DOHH2 (cell line): ENCODE measurements at regions not wholly inside any gene's neighbourhood (a gene's known extent, or its start where the extent isn't known, plus 50 kb on each side); places are given as distances from the start of the nearest gene placed in this dataset.

Experiments
- H3F3A ChIP-seq: fragments of 200-600 bp; sonication (generic), shearing (Covaris generic); 2 replicates; pipeline ENCODE4 v1.6.0; 2016; ENCODE audit warnings: antibody characterized with exemption, mild to moderate bottlenecking; ENCODE audit not compliant: control insufficient read depth, insufficient read depth
- H3K27ac ChIP-seq: fragments of 200-600 bp; sonication (generic); 2 replicates; pipeline ENCODE4 v1.5.1; 2014; ENCODE audit warnings: low read depth, mild to moderate bottlenecking, low read length, moderate library complexity
- H3K27me3 ChIP-seq: fragments of 200-600 bp; sonication (generic); 2 replicates; pipeline ENCODE4 v1.6.1; 2014; ENCODE audit warnings: mild to moderate bottlenecking, low read length, mixed read lengths; ENCODE audit not compliant: control insufficient read depth
- H3K36me3 ChIP-seq: fragments of 200-600 bp; sonication (generic); 2 replicates; pipeline ENCODE4 v1.6.1; 2014; ENCODE audit warnings: mild to moderate bottlenecking, low read length, moderate library complexity, mixed read lengths; ENCODE audit not compliant: control insufficient read depth
- H3K4me1 ChIP-seq: fragments of 200-600 bp; sonication (generic); 2 replicates; pipeline ENCODE4 v1.6.1; 2014; ENCODE audit warnings: mild to moderate bottlenecking, low read length, mixed read lengths; ENCODE audit not compliant: control insufficient read depth
- H3K4me2 ChIP-seq: fragments of 200-600 bp; sonication (generic); 2 replicates; pipeline ENCODE4 v1.6.0; 2014; ENCODE audit warnings: mild to moderate bottlenecking, low read length, moderate library complexity
- H3K4me3 ChIP-seq: fragments of 200-600 bp; sonication (generic); 2 replicates; pipeline ENCODE4 v1.5.1; 2014; ENCODE audit warnings: mild to moderate bottlenecking, low read length, mixed read lengths
- H3K79me2 ChIP-seq: fragments of 200-600 bp; sonication (generic); 2 replicates; pipeline ENCODE4 v1.6.1; 2014; ENCODE audit warnings: mild to moderate bottlenecking, low read length, mixed read lengths; ENCODE audit not compliant: control insufficient read depth
- H3K9me2 ChIP-seq: fragments of 200-600 bp; sonication (generic); replicated peaks from 2 replicates; pipeline ENCODE4 v1.6.1; 2014; ENCODE audit warnings: mild to moderate bottlenecking, low read length, mixed read lengths; ENCODE audit not compliant: control insufficient read depth
- H3K9me3 ChIP-seq: fragments of 200-600 bp; sonication (generic); 2 replicates; pipeline ENCODE4 v1.6.1; 2014; ENCODE audit warnings: antibody characterized with exemption, low read length, mixed read lengths; ENCODE audit not compliant: control insufficient read depth, insufficient read depth
- H4K20me1 ChIP-seq: fragments of 200-600 bp; sonication (generic); 2 replicates; pipeline ENCODE4 v1.6.0; 2014; ENCODE audit warnings: low read depth, mild to moderate bottlenecking, antibody characterized with exemption, low read length, moderate library complexity; ENCODE audit not compliant: control insufficient read depth, insufficient read depth
- EZH2phosphoT487 ChIP-seq: fragments of 200-600 bp; sonication (generic); IDR thresholded peaks from 2 replicates; pipeline ENCODE4 v1.6.1; 2017; ENCODE audit warnings: borderline replicate concordance, mild to moderate bottlenecking, antibody characterized with exemption, low read length, moderate library complexity, mixed read lengths
- TF ChIP-seq, protein P1 (sequence below): fragments of 200-600 bp; sonication (generic); IDR thresholded peaks from one replicate; pipeline ENCODE4 v1.5.1; 2014; ENCODE audit warnings: antibody characterized with exemption, mild to moderate bottlenecking, low read depth, low read length; ENCODE audit not compliant: poor library complexity, severe bottlenecking

DNA sequence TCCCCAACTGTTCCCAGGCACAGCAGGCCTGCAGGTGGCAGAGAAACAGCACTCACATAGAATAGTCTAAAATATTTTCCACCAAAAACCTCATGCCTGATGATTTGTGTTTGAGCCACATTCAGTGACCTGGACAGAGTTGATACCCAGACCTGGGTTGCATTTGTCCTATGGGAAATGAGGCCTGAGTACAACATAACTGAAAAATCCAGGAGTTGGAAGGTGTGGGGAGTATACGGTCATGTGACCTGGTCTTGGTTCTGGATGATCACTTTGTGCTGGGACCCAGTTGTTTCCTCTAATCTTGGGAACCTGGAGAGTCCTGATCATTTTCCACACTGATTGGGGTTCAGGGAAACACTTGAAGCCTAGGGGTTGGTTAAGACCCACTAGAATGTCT, 200.3 kb upstream of the MPHOSPH6 start:
- Histone ChIP-seq H3K4me3 (no peak overlapping the region), H3K9me3 (no peaks in the 10 kb centered on the region), H3K79me2 (no peaks in the 10 kb centered on the region), H3F3A (no peaks in the 10 kb centered on the region), H3K27ac (no peak overlapping the region), H3K9me2 (no peaks in the 10 kb centered on the region), H3K36me3 (no peaks in the 10 kb centered on the region), H3K4me2 (no peak overlapping the region), H3K4me1 (no peaks in the 10 kb centered on the region), H4K20me1 (no peaks in the 10 kb centered on the region), H3K27me3 (no peaks in the 10 kb centered on the region)
- TF ChIP-seq, protein P1, sequence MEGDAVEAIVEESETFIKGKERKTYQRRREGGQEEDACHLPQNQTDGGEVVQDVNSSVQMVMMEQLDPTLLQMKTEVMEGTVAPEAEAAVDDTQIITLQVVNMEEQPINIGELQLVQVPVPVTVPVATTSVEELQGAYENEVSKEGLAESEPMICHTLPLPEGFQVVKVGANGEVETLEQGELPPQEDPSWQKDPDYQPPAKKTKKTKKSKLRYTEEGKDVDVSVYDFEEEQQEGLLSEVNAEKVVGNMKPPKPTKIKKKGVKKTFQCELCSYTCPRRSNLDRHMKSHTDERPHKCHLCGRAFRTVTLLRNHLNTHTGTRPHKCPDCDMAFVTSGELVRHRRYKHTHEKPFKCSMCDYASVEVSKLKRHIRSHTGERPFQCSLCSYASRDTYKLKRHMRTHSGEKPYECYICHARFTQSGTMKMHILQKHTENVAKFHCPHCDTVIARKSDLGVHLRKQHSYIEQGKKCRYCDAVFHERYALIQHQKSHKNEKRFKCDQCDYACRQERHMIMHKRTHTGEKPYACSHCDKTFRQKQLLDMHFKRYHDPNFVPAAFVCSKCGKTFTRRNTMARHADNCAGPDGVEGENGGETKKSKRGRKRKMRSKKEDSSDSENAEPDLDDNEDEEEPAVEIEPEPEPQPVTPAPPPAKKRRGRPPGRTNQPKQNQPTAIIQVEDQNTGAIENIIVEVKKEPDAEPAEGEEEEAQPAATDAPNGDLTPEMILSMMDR, result no peak
- TF ChIP-seq EZH2phosphoT487, result no peak

- H4K20me1 ChIP-seq, result no peaks in the 10 kb centered on the region
Measured at GRCh38 chr16:82368041-82368440, 198.0 kb upstream of the MPHOSPH6 start.

DNA sequence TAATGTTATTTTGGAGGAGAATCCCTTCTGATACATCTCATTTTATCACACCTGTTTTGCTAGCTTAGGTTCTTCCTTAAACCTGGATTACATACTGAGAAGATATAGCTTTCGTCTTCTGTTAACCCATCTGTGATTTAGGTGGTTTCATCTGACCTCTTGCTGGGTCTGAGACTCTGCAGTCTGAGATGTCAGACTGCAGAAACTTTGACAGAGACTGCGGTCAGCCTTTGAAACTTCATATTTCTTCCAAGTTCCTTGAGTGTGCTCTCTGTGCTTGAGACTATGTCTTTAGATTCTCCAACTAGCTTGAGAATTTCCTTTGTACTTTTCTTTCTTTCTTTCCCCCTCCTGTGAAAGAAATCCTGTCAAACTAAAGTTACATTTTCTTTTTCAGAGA, 196.4 kb upstream of the MPHOSPH6 start:
- Histone ChIP-seq H3K9me3 (no peaks in the 10 kb centered on the region), H3K36me3 (no peaks in the 10 kb centered on the region), H3K9me2 (no peaks in the 10 kb centered on the region), H3K4me3 (no peak overlapping the region), H3K4me1 (no peaks in the 10 kb centered on the region), H3K4me2 (no peak overlapping the region), H4K20me1 (no peaks in the 10 kb centered on the region), H3K79me2 (no peaks in the 10 kb centered on the region), H3K27me3 (peaks cover 4% of the 10 kb centered on the region; the same call in 1 of the 2 replicates), H3F3A (no peaks in the 10 kb centered on the region), H3K27ac (no peak overlapping the region)
- no peak for TF ChIP-seq EZH2phosphoT487
- TF ChIP-seq, protein P1, result no peak

More at GRCh38 chr16:82368041-82368440, 198.0 kb upstream of the MPHOSPH6 start:
- no peak overlapping the region for H3K4me3 ChIP-seq
- H3F3A ChIP-seq, result no peaks in the 10 kb centered on the region
- H3K9me2 ChIP-seq, result no peaks in the 10 kb centered on the region
- no peaks in the 10 kb centered on the region for H3K79me2 ChIP-seq
- no peak overlapping the region for H3K27ac ChIP-seq
- H3K4me2 ChIP-seq, result no peak overlapping the region
- TF ChIP-seq, protein P1, result peak; percentile 33
- TF ChIP-seq EZH2phosphoT487, result no peak
- H3K4me1 ChIP-seq, result no peaks in the 10 kb centered on the region
- H3K9me3 ChIP-seq, result no peaks in the 10 kb centered on the region
- no peaks in the 10 kb centered on the region for H3K27me3 ChIP-seq
- no peaks in the 10 kb centered on the region for H3K36me3 ChIP-seq
